SK-N-SH (cell line): ENCODE measurements at regions not wholly inside any gene's neighbourhood (a gene's known extent, or its start where the extent isn't known, plus 50 kb on each side); places are given as distances from the start of the nearest gene placed in this dataset.

Source experiments
- CTCF ChIA-PET: fragments of 300-600, 350-600 bp; formaldehyde crosslinking; extraction: SDS; loops from one replicate; lab custom pipeline; 2021; lab: Yijun Ruan, JAX
- POLR2A ChIA-PET: fragments of 350-600 bp; sonication (Branson Sonifier 250); formaldehyde crosslinking; extraction: SDS; loops from one replicate; lab custom pipeline; 2020; ENCODE audit warnings: antibody characterized with exemption, inconsistent platforms; lab: Yijun Ruan, JAX
- DNase-seq: peaks from one replicate; pipeline ENCODE4 v3.0.0; 2012
- H2AFZ ChIP-seq: fragments of 200-600 bp; sonication (generic); 2 replicates; pipeline ENCODE4 v1.8.1; 2016; ENCODE audit warnings: antibody characterized with exemption, mild to moderate bottlenecking, low read depth
- H3F3A ChIP-seq: fragments of 200-600 bp; sonication (generic); replicated peaks from 2 replicates; pipeline ENCODE3; 2016; ENCODE audit warnings: antibody characterized with exemption, mild to moderate bottlenecking; ENCODE audit not compliant: insufficient read depth
- H3K27ac ChIP-seq, 2 experiments: fragments of 200-500 bp in 1 of 2; fragments of 200-600 bp in 1 of 2; sonication (Bioruptor generic) in 1 of 2; sonication (generic), shearing (Covaris generic) in 1 of 2; 2 replicates each; pipeline versions ENCODE4 v1.5.1 to v1.6.1; 2014 to 2016; ENCODE audit warnings: low read depth in 2 of 2, inconsistent platforms in 1 of 2, low read length in 1 of 2, mild to moderate bottlenecking in 1 of 2, mixed read lengths in 1 of 2
- H3K27me3 ChIP-seq: fragments of 200-600 bp; sonication (generic), shearing (Covaris generic); 2 replicates; pipeline ENCODE4 v1.6.1; 2016; ENCODE audit warnings: mixed run types; ENCODE audit not compliant: insufficient read depth
- H3K36me3 ChIP-seq, 2 experiments: fragments of 200-500 bp in 1 of 2; fragments of 200-600 bp in 1 of 2; sonication (Bioruptor generic) in 1 of 2; sonication (generic) in 1 of 2; replicated peaks in 1 of 2; 2 replicates each; pipeline versions ENCODE3 to v1.5.1; 2014 to 2016; ENCODE audit warnings: low read length in 1 of 2, mild to moderate bottlenecking in 1 of 2; ENCODE audit not compliant: insufficient read depth in 2 of 2, control insufficient read depth in 1 of 2
- H3K4me1 ChIP-seq, 2 experiments: fragments of 200-500 bp in 1 of 2; fragments of 200-600 bp in 1 of 2; sonication (Bioruptor generic) in 1 of 2; sonication (generic), shearing (Covaris generic) in 1 of 2; 2 replicates each; pipeline versions ENCODE4 v1.5.1 to v1.6.1; 2014 to 2016; ENCODE audit warnings: low read depth in 1 of 2, low read length in 1 of 2, mixed run types in 1 of 2; ENCODE audit not compliant: insufficient read depth in 2 of 2, control insufficient read depth in 1 of 2
- H3K4me2 ChIP-seq: fragments of 200-600 bp; sonication (generic), shearing (Covaris generic); 2 replicates; pipeline ENCODE4 v1.6.1; 2017; ENCODE audit warnings: mixed run types
- H3K4me3 ChIP-seq, 2 experiments: fragments of 200-500 bp in 1 of 2; fragments of 200-600 bp in 1 of 2; sonication (Bioruptor generic) in 1 of 2; sonication (generic), shearing (Covaris generic) in 1 of 2; 2 replicates each; pipeline versions ENCODE4 v1.5.1 to v1.8.1; 2014 to 2016; ENCODE audit warnings: low read depth in 2 of 2, inconsistent platforms in 1 of 2, low read length in 1 of 2, mild to moderate bottlenecking in 1 of 2, mixed read lengths in 1 of 2, moderate library complexity in 1 of 2
- H3K79me2 ChIP-seq: fragments of 200-600 bp; sonication (generic); 2 replicates; pipeline ENCODE4 v1.8.1; 2017; ENCODE audit warnings: mild to moderate bottlenecking; ENCODE audit not compliant: insufficient read depth
- H3K9ac ChIP-seq: fragments of 200-600 bp; sonication (generic); 2 replicates; pipeline ENCODE4 v1.6.1; 2017; ENCODE audit warnings: mixed run types
- H3K9me2 ChIP-seq: fragments of 200-600 bp; sonication (generic); 2 replicates; pipeline ENCODE4 v1.6.1; 2017; ENCODE audit warnings: mixed run types
- H3K9me3 ChIP-seq: fragments of 200-600 bp; sonication (generic); 2 replicates; pipeline ENCODE4 v1.6.1; 2017; ENCODE audit warnings: mixed run types, mild to moderate bottlenecking, moderate library complexity
- H4K20me1 ChIP-seq: fragments of 200-600 bp; sonication (generic); 2 replicates; pipeline ENCODE4 v1.6.1; 2017; ENCODE audit warnings: mild to moderate bottlenecking, mixed run types; ENCODE audit not compliant: insufficient read depth
- CHD2 ChIP-seq: fragments of 150-350 bp; IDR thresholded peaks from 2 replicates; pipeline ENCODE4 v1.6.1; 2018; ENCODE audit warnings: low read length; ENCODE audit not compliant: partially characterized antibody
- EP300 ChIP-seq, 2 experiments: IDR thresholded peaks; 2 replicates each; pipeline versions ENCODE4 v1.4.0 to v1.6.1; 2012; ENCODE audit warnings: borderline replicate concordance in 1 of 2, low read depth in 1 of 2, low read length in 1 of 2
- EZH2phosphoT487 ChIP-seq: fragments of 200-600 bp; sonication (generic); IDR thresholded peaks from 2 replicates; pipeline ENCODE4 v1.6.1; 2017; ENCODE audit warnings: low read depth, mixed run types, mild to moderate bottlenecking, antibody characterized with exemption, moderate library complexity, borderline replicate concordance
- GABPA ChIP-seq: IDR thresholded peaks from 2 replicates; pipeline ENCODE4 v1.4.0; 2012; ENCODE audit warnings: low read depth, mild to moderate bottlenecking
- GATA2 ChIP-seq: sonication (generic); formaldehyde crosslinking; IDR thresholded peaks from 2 replicates; pipeline ENCODE4 v1.5.0; 2020; ENCODE audit warnings: mild to moderate bottlenecking, missing genetic modification reagents
- JUND ChIP-seq: IDR thresholded peaks from 2 replicates; pipeline ENCODE4 v1.4.0; 2012
- MEF2A ChIP-seq: IDR thresholded peaks from 2 replicates; pipeline ENCODE4 v1.4.0; 2012; ENCODE audit warnings: low read depth, borderline replicate concordance
- MXI1 ChIP-seq: IDR thresholded peaks from 2 replicates; pipeline ENCODE4 v1.6.1; 2012; ENCODE audit warnings: mild to moderate bottlenecking, low read depth, low read length, improper control_type of control experiment
- NRF1 ChIP-seq: IDR thresholded peaks from 2 replicates; pipeline ENCODE4 v1.6.1; 2012; ENCODE audit warnings: low read depth, mild to moderate bottlenecking, low read length
- POLR2AphosphoS5 ChIP-seq: IDR thresholded peaks from 2 replicates; pipeline ENCODE4 v1.6.1; 2012; ENCODE audit warnings: low read depth, low read length
- RCOR1 ChIP-seq: fragments of 150-350 bp; IDR thresholded peaks from 2 replicates; pipeline ENCODE4 v1.6.1; 2017; ENCODE audit warnings: antibody characterized with exemption, low read length
- SMC3 ChIP-seq: IDR thresholded peaks from 2 replicates; pipeline ENCODE4 v1.6.1; 2012; ENCODE audit warnings: low read depth, low read length, improper control_type of control experiment
- TEAD4 ChIP-seq: IDR thresholded peaks from 2 replicates; pipeline ENCODE4 v1.4.0; 2012; ENCODE audit warnings: mild to moderate bottlenecking, borderline replicate concordance; ENCODE audit not compliant: insufficient read depth
- WGBS: methylation state at CpG from one replicate; pipeline ENCODE4 v1.1.6; 2017; ENCODE audit warnings: low lambda C conversion rate; 5-methylcytosine and 5-hydroxymethylcytosine counted together
- TF ChIP-seq, protein P1 (sequence below): IDR thresholded peaks from 2 replicates; pipeline ENCODE4 v1.6.1; 2012; ENCODE audit warnings: mild to moderate bottlenecking, low read depth, low read length, moderate library complexity
- TF ChIP-seq, protein P2 (sequence below): fragments of 150-350 bp; IDR thresholded peaks from 2 replicates; pipeline ENCODE4 v1.6.1; 2017; ENCODE audit warnings: antibody characterized with exemption, low read length, low read depth, borderline replicate concordance
- TF ChIP-seq, protein P3 (sequence below): IDR thresholded peaks from 2 replicates; pipeline ENCODE4 v1.4.0; 2012; ENCODE audit warnings: low read depth, borderline replicate concordance
- TF ChIP-seq, protein P4 (sequence below): IDR thresholded peaks from 2 replicates; pipeline ENCODE4 v1.4.0; 2012; ENCODE audit warnings: low read depth
- TF ChIP-seq, protein P5 (sequence below): IDR thresholded peaks from 2 replicates; pipeline ENCODE4 v1.4.0; 2012; ENCODE audit warnings: low read depth, borderline replicate concordance

DNA sequence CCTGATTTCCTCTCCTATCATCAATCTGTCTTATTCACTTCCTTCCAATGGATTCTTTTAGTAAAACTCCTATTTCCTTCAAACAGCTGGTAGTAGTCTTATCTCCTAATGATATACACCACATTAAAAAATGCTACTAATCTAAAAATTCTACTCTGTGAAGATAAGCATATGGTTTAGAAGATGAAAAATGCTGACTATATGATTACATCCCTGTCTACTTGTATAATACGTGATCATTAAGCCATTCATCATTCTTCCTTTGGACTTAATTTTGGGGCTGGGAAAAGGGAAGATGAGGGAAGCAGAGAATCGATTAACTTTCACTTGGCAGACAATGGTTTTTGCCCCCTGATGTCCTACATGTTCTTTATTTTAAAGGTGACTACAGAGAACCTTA, 453.1 kb downstream of the NSUN3 start:
- Histone ChIP-seq H3K27ac (no peak overlapping the region), H3K4me1 (no peaks in the 10 kb centered on the region), H3F3A (no peaks in the 10 kb centered on the region), H2AFZ (no peak overlapping the region), H3K27me3 (no peaks in the 10 kb centered on the region), H3K79me2 (no peaks in the 10 kb centered on the region), H3K9me3 (no peaks in the 10 kb centered on the region), H3K36me3 (no peaks in the 10 kb centered on the region), H3K9me2 (no peaks in the 10 kb centered on the region), H3K4me2 (no peak overlapping the region), H3K4me3 (no peak overlapping the region), H3K9ac (no peak overlapping the region), H4K20me1 (no peaks in the 10 kb centered on the region)
- POLR2A ChIA-PET = no interaction called here
- CTCF ChIA-PET = no interaction called here
- no peak for DNase-seq
- TF ChIP-seq EP300 (IDR thresholded peaks at IDR 0.05; ENCODE audit: borderline replicate concordance in 1 of 2, low read depth in 1 of 2, low read length in 1 of 2) (no peak), JUND (no peak), GATA2 (CRISPR knock-in tag) (no peak), NRF1 (no peak), EZH2phosphoT487 (no peak), TEAD4 (no peak), CHD2 (no peak), POLR2AphosphoS5 (no peak)
- 45% methylated on average over 2 of the region's 2 CpGs for WGBS

DNA sequence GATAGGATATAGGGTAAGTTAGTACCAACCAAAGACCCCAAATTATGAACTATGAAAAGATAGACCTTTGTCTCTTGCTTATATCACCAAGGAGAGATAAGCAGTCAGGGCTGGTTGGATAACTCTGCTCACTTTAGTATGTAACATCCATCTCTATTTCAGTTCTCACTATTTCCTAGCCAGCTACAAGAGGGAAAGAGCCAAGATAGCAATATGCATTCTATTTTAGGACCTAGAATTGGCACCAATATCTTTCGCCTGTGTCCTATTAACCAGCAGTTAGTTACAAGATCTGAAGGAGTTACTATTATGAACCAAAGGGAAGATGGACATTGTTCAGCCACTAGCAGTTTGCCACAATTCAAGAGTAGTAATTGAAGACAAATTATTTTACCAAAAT, 457.5 kb downstream of the NSUN3 start:
- Histone ChIP-seq H3K4me2 (no peak overlapping the region), H3K9ac (no peak overlapping the region), H3K9me2 (no peaks in the 10 kb centered on the region), H2AFZ (no peak overlapping the region), H3K4me3 (no peak overlapping the region), H3K27ac (no peak overlapping the region), H4K20me1 (no peaks in the 10 kb centered on the region), H3K79me2 (no peaks in the 10 kb centered on the region), H3K9me3 (no peaks in the 10 kb centered on the region), H3K4me1 (no peaks in the 10 kb centered on the region; a peak in 1 of 4 replicates), H3K36me3 (no peaks in the 10 kb centered on the region), H3F3A (no peaks in the 10 kb centered on the region), H3K27me3 (no peaks in the 10 kb centered on the region)
- TF ChIP-seq, protein P1, sequence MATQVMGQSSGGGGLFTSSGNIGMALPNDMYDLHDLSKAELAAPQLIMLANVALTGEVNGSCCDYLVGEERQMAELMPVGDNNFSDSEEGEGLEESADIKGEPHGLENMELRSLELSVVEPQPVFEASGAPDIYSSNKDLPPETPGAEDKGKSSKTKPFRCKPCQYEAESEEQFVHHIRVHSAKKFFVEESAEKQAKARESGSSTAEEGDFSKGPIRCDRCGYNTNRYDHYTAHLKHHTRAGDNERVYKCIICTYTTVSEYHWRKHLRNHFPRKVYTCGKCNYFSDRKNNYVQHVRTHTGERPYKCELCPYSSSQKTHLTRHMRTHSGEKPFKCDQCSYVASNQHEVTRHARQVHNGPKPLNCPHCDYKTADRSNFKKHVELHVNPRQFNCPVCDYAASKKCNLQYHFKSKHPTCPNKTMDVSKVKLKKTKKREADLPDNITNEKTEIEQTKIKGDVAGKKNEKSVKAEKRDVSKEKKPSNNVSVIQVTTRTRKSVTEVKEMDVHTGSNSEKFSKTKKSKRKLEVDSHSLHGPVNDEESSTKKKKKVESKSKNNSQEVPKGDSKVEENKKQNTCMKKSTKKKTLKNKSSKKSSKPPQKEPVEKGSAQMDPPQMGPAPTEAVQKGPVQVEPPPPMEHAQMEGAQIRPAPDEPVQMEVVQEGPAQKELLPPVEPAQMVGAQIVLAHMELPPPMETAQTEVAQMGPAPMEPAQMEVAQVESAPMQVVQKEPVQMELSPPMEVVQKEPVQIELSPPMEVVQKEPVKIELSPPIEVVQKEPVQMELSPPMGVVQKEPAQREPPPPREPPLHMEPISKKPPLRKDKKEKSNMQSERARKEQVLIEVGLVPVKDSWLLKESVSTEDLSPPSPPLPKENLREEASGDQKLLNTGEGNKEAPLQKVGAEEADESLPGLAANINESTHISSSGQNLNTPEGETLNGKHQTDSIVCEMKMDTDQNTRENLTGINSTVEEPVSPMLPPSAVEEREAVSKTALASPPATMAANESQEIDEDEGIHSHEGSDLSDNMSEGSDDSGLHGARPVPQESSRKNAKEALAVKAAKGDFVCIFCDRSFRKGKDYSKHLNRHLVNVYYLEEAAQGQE = no peak
- TF ChIP-seq GABPA (no peak), EP300 (IDR thresholded peaks at IDR 0.05; ENCODE audit: borderline replicate concordance in 1 of 2, low read depth in 1 of 2, low read length in 1 of 2) (no peak), MEF2A (no peak), RCOR1 (no peak), SMC3 (no peak), JUND (no peak), MXI1 (no peak)
- TF ChIP-seq, protein P2, sequence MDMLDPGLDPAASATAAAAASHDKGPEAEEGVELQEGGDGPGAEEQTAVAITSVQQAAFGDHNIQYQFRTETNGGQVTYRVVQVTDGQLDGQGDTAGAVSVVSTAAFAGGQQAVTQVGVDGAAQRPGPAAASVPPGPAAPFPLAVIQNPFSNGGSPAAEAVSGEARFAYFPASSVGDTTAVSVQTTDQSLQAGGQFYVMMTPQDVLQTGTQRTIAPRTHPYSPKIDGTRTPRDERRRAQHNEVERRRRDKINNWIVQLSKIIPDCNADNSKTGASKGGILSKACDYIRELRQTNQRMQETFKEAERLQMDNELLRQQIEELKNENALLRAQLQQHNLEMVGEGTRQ = no peak
- TF ChIP-seq, protein P3, sequence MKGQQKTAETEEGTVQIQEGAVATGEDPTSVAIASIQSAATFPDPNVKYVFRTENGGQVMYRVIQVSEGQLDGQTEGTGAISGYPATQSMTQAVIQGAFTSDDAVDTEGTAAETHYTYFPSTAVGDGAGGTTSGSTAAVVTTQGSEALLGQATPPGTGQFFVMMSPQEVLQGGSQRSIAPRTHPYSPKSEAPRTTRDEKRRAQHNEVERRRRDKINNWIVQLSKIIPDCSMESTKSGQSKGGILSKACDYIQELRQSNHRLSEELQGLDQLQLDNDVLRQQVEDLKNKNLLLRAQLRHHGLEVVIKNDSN = no peak
- TF ChIP-seq, protein P4, sequence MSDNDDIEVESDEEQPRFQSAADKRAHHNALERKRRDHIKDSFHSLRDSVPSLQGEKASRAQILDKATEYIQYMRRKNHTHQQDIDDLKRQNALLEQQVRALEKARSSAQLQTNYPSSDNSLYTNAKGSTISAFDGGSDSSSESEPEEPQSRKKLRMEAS = no peak
- TF ChIP-seq, protein P5, sequence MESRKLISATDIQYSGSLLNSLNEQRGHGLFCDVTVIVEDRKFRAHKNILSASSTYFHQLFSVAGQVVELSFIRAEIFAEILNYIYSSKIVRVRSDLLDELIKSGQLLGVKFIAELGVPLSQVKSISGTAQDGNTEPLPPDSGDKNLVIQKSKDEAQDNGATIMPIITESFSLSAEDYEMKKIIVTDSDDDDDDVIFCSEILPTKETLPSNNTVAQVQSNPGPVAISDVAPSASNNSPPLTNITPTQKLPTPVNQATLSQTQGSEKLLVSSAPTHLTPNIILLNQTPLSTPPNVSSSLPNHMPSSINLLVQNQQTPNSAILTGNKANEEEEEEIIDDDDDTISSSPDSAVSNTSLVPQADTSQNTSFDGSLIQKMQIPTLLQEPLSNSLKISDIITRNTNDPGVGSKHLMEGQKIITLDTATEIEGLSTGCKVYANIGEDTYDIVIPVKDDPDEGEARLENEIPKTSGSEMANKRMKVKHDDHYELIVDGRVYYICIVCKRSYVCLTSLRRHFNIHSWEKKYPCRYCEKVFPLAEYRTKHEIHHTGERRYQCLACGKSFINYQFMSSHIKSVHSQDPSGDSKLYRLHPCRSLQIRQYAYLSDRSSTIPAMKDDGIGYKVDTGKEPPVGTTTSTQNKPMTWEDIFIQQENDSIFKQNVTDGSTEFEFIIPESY = no peak
- DNase-seq = no peak
- ChIA-PET POLR2A (no interaction called here), CTCF (interaction anchor here (1.7 kb wide), 1 partner anchor 19 kb away, joined by 4 read pairs; no protein-coding TSS in a partner anchor)
- 88% methylated on average over 1 of the region's 1 CpG for WGBS
